ENCODE measurements at regions not wholly inside any gene's neighbourhood (a gene's known extent, or its start where the extent isn't known, plus 50 kb on each side); places are given as distances from the start of the nearest gene placed in this dataset.
A peak's percentile ranks its signal among the peaks of the same experiment; 100 is the strongest.
"Not testable (repeated sequence)": the region's sequence is repeated elsewhere in the genome, so short reads cannot be mapped to it uniquely, and the experiment has no call there.

DNA sequence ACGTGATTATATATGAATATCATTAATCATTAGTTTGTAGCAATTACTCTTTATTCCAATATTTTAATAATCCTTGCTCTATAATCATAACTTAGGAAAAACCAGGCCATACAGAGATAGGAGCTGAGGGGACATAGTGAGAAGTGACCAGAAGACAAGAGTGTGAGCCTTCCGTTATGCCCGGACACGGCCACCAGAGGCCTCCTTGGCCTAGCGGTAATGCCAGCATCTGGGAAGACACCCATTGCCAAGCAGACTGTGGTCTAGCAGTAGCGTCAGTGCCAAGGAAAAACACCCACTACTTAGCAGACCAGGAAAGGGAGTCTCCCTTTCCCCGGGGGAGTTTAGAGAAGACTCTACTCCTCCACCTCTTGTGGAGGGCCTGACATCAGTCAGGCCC, 66.6 kb upstream of the MSH6 start:
- H4K8ac ChIP-seq (ENCODE audit: extremely low read depth, insufficient read depth, low read length); H3K56ac ChIP-seq (replicated peaks; ENCODE audit: insufficient read length, low read depth, low read length); FAIRE-seq; H2BK12ac ChIP-seq (ENCODE audit: low read depth, low read length); H3K36me3 ChIP-seq (ENCODE audit: control insufficient read depth in 2 of 4, insufficient read depth in 4 of 4, low read length in 3 of 4); H3K4me3 ChIP-seq (ENCODE audit: extremely low read depth in 1 of 4, insufficient read depth in 2 of 4, low read depth in 3 of 4, low read length in 4 of 4); H3K23me2 ChIP-seq (ENCODE audit: low read depth, low read length); H3K18ac ChIP-seq (ENCODE audit: extremely low read depth, low read length); H3K9ac ChIP-seq (replicated peaks in 1 of 4; ENCODE audit: extremely low read depth in 1 of 4, low read depth in 3 of 4, low read length in 3 of 4); H3K4me1 ChIP-seq (replicated peaks in 1 of 4; ENCODE audit: control insufficient read depth in 3 of 4, insufficient read depth in 4 of 4, low read length in 3 of 4); H3K27me3 ChIP-seq (replicated peaks in 1 of 4; ENCODE audit: control insufficient read depth in 3 of 4, extremely low read depth in 1 of 4, insufficient read depth in 3 of 4, low read length in 3 of 4); H2BK5ac ChIP-seq (ENCODE audit: low read depth, low read length); H3K79me1 ChIP-seq (ENCODE audit: low read depth, low read length); H2AFZ ChIP-seq (ENCODE audit: low read length); H2BK15ac ChIP-seq (ENCODE audit: low read length); H3K4ac ChIP-seq (replicated peaks; ENCODE audit: insufficient read length, low read depth, low read length); H3K23ac ChIP-seq (ENCODE audit: insufficient read length); H3K9me3 ChIP-seq (ENCODE audit: insufficient read depth in 2 of 2, low read depth in 1 of 2, low read length in 1 of 2); H3K27ac ChIP-seq (ENCODE audit: low read depth, low read length); H2BK20ac ChIP-seq (ENCODE audit: low read length); H3K14ac ChIP-seq (ENCODE audit: insufficient read length); DNase-seq (ENCODE audit: low read depth in 1 of 2, low spot score in 2 of 2); H4K91ac ChIP-seq (replicated peaks; ENCODE audit: insufficient read length, low read length); H2BK120ac ChIP-seq (replicated peaks; ENCODE audit: low read depth, low read length); H4K5ac ChIP-seq (ENCODE audit: insufficient read length, low read depth, low read length); H4K20me1 ChIP-seq (replicated peaks in 1 of 2; ENCODE audit: control insufficient read depth in 1 of 2, insufficient read depth in 2 of 2, low read length in 2 of 2); H2AK5ac ChIP-seq (ENCODE audit: low read depth, low read length); H3K79me2 ChIP-seq (ENCODE audit: control insufficient read depth in 1 of 2, insufficient read depth in 2 of 2, low read length in 2 of 2); H3K4me2 ChIP-seq (ENCODE audit: insufficient read depth in 1 of 2, low read depth in 2 of 2, low read length in 2 of 2): not testable (repeated sequence)
- WGBS, 2 experiments (ENCODE audit: extremely low coverage in 1 of 2, insufficient coverage in 1 of 2, insufficient read length in 1 of 2, insufficient replicate concordance in 2 of 2, low coverage in 1 of 2, low lambda C conversion rate in 2 of 2, missing lambda C conversion rate in 1 of 2) = 80% methylated on average over 7 of the region's 7 CpGs; no CpG with 5 or more reads in 1 of the 2 experiments
- POLR2A ChIA-PET (ENCODE audit: partially characterized antibody) = interaction anchor here (0.7 kb wide), 1 partner anchor 67 kb away, joined by 3 read pairs; the partner anchor contains the start of gene MSH6
- TF ChIP-seq, protein P1, sequence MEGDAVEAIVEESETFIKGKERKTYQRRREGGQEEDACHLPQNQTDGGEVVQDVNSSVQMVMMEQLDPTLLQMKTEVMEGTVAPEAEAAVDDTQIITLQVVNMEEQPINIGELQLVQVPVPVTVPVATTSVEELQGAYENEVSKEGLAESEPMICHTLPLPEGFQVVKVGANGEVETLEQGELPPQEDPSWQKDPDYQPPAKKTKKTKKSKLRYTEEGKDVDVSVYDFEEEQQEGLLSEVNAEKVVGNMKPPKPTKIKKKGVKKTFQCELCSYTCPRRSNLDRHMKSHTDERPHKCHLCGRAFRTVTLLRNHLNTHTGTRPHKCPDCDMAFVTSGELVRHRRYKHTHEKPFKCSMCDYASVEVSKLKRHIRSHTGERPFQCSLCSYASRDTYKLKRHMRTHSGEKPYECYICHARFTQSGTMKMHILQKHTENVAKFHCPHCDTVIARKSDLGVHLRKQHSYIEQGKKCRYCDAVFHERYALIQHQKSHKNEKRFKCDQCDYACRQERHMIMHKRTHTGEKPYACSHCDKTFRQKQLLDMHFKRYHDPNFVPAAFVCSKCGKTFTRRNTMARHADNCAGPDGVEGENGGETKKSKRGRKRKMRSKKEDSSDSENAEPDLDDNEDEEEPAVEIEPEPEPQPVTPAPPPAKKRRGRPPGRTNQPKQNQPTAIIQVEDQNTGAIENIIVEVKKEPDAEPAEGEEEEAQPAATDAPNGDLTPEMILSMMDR (IDR thresholded peaks at IDR 0.05; ENCODE audit: control extremely low read depth in 1 of 3, insufficient read depth in 1 of 3, low read depth in 1 of 3, low read length in 3 of 3) = peak; percentile 47 to 50 (median 49)
- peak; percentile 54 to 64 for TF ChIP-seq RAD21 (IDR thresholded peaks at IDR 0.05 in 1 of 2, conservative IDR thresholded peaks at IDR 0.05 in 1 of 2; ENCODE audit: low read depth in 2 of 2, low read length in 2 of 2)
- CTCF ChIA-PET (ENCODE audit: partially characterized antibody) = interaction anchor here (0.6 to 5.8 kb wide), 7 partner anchors 12 to 62 kb away, joined by 3 to 30 read pairs (median 3); no protein-coding TSS in a partner anchor

All from H1 (cell line).